GM12872 (cell line): ENCODE measurements at regions not wholly inside any gene's neighbourhood (a gene's known extent, or its start where the extent isn't known, plus 50 kb on each side); places are given as distances from the start of the nearest gene placed in this dataset.

Experiments used
- TF ChIP-seq, protein P1 (sequence below): IDR thresholded peaks from 3 replicates; pipeline ENCODE4 v1.5.1; 2011; ENCODE audit warnings: low read depth, mild to moderate bottlenecking, low read length, moderate library complexity; ENCODE audit not compliant: insufficient read depth

DNA sequence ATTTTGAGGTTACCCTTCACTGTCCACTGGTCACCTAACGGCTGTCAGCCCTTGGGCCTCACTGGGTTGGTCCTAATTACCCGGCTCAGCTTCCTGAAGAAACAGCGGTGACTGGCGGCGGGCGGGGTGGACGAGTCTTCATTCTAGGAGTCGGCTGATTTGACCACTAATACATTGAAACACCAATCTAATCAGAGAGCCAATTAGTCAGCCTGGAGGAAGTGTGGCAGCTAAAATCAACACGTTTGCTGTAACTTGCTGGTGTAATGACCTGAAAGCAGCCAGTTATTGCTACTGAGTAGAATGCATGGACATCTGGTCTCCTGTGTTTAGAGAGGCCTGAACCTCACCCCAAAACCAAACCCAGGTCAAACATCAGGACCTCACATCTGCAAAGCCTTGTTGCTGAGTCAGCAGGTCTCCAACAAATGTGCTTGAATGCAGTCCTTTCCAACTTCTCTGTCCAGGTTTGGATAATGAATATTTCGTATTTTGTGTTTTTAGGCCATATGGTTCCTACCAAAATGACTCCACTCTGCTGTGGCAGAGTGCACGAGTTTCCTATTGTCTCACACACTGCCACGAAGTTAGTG lies 496.4 kb downstream of the BRD1 start:
- TF ChIP-seq, protein P1, sequence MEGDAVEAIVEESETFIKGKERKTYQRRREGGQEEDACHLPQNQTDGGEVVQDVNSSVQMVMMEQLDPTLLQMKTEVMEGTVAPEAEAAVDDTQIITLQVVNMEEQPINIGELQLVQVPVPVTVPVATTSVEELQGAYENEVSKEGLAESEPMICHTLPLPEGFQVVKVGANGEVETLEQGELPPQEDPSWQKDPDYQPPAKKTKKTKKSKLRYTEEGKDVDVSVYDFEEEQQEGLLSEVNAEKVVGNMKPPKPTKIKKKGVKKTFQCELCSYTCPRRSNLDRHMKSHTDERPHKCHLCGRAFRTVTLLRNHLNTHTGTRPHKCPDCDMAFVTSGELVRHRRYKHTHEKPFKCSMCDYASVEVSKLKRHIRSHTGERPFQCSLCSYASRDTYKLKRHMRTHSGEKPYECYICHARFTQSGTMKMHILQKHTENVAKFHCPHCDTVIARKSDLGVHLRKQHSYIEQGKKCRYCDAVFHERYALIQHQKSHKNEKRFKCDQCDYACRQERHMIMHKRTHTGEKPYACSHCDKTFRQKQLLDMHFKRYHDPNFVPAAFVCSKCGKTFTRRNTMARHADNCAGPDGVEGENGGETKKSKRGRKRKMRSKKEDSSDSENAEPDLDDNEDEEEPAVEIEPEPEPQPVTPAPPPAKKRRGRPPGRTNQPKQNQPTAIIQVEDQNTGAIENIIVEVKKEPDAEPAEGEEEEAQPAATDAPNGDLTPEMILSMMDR = no peak

DNA sequence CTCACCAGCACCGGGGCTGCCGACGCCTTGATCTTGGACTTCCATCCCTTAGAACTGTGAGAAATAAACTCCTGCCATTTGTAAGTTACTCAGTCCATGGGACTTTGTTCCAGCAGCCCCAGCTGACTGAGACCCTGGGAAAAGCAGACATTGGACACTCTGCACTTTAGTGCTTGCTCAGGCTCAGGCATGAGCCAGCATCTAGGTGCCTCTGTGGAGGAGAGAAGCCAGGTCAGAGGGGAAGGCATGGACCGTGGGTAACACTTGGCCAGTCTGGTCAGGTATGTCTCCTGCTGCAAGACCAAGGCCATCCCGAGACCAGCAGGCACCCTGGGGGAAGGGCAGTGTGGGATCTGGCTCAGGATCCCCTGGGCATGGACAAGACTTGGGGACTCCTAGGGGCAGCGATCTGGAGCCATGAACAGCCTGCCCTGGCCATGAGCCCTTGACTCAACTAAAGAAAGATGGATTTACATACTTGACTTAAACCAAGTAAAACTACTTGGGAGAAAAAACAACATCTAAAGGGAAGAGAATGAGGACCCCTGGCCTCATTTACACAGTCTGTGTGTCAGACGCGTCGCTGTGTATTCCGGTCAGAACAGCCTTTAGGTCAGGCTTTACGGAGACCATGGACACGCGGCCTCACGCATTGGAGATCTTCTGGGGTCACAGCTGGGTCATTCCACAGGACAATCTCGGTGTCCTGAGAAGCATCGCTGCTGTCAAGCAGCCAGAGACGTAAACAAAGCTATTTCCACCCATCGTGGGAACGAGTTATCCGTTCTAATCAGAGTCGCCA lies 497.1 kb downstream of the BRD1 start:
- TF ChIP-seq, protein P1 = no peak

DNA sequence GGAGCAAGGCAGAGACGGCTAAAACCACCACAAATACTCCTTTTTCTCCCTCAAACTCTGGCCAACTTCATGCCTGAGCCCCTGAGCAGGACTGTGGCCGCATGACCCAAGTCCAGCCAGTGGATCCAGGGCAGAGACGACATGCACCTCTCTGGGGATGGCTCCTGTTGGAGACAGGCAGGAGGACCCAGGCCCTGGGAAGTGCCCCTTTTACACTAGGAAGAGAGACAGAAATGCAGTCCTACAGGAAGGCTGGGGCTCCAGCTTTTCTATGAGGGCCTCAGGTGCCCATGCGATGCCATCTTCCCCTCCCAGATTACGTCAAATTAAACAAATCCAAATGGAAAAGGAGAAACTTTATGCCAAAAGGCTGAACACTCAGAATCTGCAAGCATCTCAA lies 498.0 kb downstream of the BRD1 start:
- TF ChIP-seq, protein P1 = no peak

DNA sequence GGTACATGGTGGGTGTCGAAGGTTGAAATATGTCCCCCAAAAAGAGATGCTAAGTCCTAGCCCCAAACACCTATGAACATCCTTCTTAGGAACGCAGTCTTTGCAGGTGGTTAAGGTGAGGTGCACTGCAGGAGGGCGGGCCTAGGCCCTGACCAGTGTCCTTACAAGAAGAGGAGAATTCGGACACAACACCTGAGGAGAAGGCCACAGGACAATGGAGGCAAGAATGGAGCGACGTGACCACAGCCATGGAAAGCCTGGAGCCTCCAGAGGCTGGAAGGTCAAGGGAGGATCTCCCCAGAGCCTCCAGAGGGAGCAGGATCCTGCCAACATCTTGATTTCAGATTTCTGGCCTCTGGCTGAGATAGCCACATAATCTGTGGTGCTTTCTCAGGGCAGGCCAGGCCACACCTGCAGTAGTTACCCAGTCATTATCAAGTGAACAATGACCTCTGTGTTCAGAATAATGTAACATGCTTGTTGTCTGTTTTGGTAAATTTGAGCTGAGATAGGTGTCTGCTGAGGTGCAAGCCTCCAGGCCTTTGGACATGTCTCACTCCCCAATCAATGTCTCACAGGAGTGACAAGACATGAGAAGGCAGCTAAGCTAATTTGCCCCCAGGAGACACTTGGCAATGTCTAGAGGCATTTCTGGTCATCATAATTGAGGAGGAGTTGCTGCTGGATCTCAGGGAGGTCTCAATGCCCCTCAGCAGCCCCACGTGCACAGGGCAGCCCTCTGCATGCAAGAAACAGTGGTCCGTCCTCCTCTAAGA lies 498.9 kb downstream of the BRD1 start:
- TF ChIP-seq, protein P1 = no peak

DNA sequence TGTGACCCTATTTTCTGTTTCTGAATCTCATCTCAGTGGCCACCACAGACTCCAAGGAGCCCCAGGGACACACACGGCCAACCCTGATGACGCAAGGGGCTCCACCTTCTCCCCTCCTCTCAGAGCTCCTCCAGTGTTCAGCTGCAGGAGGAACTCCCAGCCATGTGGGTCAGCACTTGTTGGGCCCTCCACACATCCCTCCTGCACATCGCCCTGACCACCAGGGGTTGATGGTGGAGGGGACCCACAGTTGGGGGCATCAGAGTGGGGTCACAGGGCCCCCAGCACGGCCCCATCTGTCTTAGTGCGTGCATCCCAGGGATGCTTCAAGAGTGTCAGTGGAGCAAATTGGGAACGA lies 499.6 kb downstream of the BRD1 start:
- TF ChIP-seq, protein P1 = no peak

DNA sequence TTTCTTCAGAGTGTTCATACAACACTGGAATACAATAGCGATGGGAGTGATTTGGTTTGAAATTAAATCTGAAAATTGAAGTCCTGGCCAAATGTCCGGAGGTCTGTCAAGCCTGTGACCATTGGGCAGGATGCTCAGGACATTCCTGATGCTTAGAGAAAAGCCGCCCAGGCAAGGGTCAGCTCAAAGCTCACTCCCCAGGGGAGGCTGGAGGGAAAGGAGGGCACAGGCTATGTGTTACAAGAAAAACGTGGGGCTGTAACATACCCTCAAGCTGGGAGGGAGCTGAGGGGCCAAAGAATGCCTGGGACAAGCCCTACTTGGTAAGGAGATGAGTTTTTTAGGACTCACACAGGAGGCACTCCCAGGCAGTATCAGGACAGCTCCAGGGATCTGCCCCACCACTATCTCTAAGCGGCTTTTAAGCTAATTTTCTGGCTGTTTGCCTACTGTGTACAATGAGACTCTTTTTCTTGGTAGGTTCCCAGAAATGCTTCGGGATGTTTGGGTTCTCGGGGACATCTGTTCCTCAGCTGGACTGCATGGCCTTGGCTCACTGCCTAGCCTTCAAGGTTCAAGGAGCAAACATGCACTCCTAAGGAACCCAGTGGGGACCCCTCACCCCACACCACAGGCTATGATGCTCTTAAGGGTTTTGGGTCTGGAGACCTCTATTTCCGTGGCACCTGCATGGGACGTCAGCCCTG lies 500.1 kb downstream of the BRD1 start:
- TF ChIP-seq, protein P1 = no peak

DNA sequence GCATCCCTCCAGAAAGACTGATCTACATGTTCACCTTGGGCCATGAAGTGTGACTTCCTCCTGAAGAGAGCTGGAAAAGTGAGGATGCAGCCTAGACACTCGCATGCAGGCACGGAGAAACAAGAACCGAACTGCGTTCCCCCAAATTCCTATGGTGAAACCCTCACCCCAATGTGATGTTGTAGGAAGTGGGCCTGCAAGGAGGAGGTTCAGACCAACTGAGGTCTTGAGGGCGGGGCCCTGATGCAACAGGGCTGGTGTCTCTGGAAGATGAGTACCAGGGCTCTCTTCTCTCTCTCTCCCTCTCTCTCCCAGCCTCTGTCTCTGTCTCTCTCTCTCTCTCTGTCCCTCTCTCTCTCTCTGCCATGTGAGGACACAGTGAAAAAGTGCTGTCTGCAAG lies 501.1 kb downstream of the BRD1 start:
- TF ChIP-seq, protein P1 = no peak
